ENCODE measurements at regions not wholly inside any gene's neighbourhood (a gene's known extent, or its start where the extent isn't known, plus 50 kb on each side); places are given as distances from the start of the nearest gene placed in this dataset.

DNA sequence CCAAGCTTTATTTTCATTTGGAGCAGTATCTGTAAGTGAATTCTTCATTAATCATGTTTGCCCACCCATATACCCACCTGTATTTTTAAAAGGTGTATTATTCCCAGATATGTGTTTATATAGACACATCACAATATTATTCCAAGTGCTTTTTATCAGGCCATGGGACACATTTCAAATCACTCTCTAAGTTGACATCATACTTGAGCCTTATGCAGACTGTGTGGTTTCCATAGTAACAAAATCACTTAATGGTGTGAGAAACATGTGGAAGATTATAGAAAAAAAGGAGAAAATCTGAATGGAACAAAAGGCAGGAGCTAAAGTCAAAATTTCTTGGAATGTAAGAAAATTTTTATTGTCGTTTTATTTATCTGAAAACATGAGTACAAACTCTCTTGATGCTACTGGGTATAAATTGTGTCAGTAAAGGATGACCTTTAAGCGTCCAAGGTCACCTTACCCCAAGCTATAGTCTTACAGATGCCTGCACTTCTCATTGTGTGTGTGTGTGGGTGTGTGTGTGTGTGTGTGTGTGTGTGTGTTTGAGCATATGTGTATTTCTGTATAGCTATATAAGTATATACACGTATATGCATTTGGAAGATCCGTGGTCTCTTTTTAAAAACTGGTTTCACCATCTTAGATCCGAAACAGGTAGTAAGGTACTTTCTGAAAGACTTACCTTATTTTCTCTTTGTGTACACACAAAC, 79.8 kb upstream of the CCN6 start:
- H3K4me3 ChIP-seq = no peak overlapping the region
- TF ChIP-seq POLR2A (IDR thresholded peaks at IDR 0.05) = no peak
- TF ChIP-seq, protein P1, sequence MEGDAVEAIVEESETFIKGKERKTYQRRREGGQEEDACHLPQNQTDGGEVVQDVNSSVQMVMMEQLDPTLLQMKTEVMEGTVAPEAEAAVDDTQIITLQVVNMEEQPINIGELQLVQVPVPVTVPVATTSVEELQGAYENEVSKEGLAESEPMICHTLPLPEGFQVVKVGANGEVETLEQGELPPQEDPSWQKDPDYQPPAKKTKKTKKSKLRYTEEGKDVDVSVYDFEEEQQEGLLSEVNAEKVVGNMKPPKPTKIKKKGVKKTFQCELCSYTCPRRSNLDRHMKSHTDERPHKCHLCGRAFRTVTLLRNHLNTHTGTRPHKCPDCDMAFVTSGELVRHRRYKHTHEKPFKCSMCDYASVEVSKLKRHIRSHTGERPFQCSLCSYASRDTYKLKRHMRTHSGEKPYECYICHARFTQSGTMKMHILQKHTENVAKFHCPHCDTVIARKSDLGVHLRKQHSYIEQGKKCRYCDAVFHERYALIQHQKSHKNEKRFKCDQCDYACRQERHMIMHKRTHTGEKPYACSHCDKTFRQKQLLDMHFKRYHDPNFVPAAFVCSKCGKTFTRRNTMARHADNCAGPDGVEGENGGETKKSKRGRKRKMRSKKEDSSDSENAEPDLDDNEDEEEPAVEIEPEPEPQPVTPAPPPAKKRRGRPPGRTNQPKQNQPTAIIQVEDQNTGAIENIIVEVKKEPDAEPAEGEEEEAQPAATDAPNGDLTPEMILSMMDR (IDR thresholded peaks at IDR 0.05) = no peak
- no peaks in the 10 kb centered on the region for H3K27me3 ChIP-seq
- no peaks in the 10 kb centered on the region for H3K36me3 ChIP-seq (ENCODE audit: low read depth, missing control alignments)
- no peak overlapping the region for H3K27ac ChIP-seq
- intact Hi-C loops (cut with DNase I; ENCODE audit: low total_unique reads) = no loop called here
- DNase-seq = no peak
- H3K9me3 ChIP-seq = no peaks in the 10 kb centered on the region
- H3K4me1 ChIP-seq = peaks cover 11% of the 10 kb centered on the region
- WGBS, 2 donors = 84 to 93% methylated on average over 5 of the region's 5 CpGs

DNA sequence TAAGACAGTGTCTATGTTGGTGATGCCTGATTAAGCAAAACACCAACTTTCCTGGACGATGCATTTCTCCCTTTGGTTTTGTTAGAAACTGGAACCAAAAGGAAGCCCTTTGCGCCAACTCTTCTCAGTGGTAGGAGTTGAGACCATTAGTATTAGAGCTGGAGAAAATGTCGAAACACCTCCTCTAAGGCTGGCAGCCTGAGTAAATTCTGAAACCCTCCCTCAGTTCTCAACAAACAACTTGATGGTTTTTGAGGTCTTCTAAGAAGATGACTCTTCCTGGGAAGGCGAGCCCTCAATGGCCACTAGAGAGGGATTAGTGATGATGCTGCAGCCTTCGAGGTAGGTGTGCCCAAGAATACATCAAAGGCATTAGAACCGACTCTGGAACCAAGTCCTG, 78.4 kb upstream of the CCN6 start:
- no peak overlapping the region for H3K4me3 ChIP-seq
- 90 to 96% methylated on average over 6 of the region's 6 CpGs for WGBS, 2 donors
- no peaks in the 10 kb centered on the region for H3K36me3 ChIP-seq (ENCODE audit: low read depth, missing control alignments)
- intact Hi-C loops (cut with DNase I; ENCODE audit: low total_unique reads) = no loop called here
- peaks cover 11% of the 10 kb centered on the region for H3K4me1 ChIP-seq
- no peak for DNase-seq
- no peak overlapping the region for H3K27ac ChIP-seq
- no peak for TF ChIP-seq POLR2A (IDR thresholded peaks at IDR 0.05)
- TF ChIP-seq, protein P1 (IDR thresholded peaks at IDR 0.05) = no peak
- H3K27me3 ChIP-seq = no peaks in the 10 kb centered on the region
- H3K9me3 ChIP-seq = no peaks in the 10 kb centered on the region

DNA sequence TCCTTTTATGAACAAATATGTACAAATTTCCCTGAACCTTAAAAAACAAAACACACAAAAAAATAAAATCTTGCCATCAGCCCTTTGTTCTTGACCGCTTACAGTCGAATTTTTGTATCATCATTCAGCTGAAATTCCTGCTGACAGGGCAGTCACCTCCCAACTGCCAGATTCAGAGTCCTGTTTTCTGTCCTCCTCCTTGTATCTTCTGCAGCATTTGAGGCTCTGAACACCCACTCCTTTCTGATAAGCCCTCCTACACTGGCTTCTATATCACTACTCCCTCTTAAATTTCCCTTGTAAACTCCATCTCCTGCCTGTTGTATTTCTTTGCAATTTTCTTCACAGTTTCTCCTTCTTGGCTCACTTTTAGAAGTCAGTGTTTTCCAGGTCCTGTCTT, 77.8 kb upstream of the CCN6 start:
- intact Hi-C loops (cut with DNase I; ENCODE audit: low total_unique reads) = no loop called here
- TF ChIP-seq, protein P1 (IDR thresholded peaks at IDR 0.05) = no peak
- TF ChIP-seq POLR2A (IDR thresholded peaks at IDR 0.05) = no peak
- no peak overlapping the region for H3K27ac ChIP-seq
- H3K9me3 ChIP-seq = no peaks in the 10 kb centered on the region
- no peak for DNase-seq
- no peak overlapping the region for H3K4me3 ChIP-seq
- H3K36me3 ChIP-seq (ENCODE audit: low read depth, missing control alignments) = no peaks in the 10 kb centered on the region
- peaks cover 14% of the 10 kb centered on the region for H3K4me1 ChIP-seq
- no peaks in the 10 kb centered on the region for H3K27me3 ChIP-seq
- WGBS, 2 donors = 49 to 72% methylated on average over 2 of the region's 2 CpGs

DNA sequence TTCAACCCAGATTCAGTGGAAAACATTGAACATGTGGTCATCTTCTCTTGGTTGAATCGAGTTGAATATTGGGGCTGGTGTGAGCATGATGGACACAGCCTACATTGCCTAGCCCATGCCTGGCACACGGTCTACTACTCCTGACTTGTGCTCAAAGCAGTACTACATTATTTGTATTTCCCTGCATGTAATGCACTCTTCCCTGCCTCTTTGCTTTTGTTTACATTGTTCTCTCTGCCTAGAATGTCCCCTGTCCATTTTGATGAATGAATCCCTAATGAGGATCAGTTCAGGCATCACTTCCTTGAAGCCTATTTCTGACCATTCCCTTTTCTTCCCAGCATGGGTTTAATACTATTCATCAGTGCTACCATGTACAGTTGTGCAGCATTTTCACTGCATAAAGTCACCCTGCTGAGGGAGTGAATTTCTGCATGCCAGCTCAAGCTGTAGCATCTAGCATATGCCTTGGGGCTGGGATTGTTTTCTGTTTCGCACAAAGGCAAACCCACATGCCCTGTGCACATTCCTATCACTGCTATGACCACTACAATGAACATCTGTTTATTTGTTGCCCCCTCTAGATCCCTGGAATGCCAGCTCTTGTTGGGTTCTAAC, 75.3 kb upstream of the CCN6 start:
- Histone ChIP-seq H3K27me3 (no peaks in the 10 kb centered on the region), H3K4me1 (peaks cover 11% of the 10 kb centered on the region), H3K4me3 (no peak overlapping the region), H3K36me3 (ENCODE audit: low read depth, missing control alignments) (no peaks in the 10 kb centered on the region), H3K9me3 (no peaks in the 10 kb centered on the region), H3K27ac (no peak overlapping the region)
- WGBS, 2 donors = 97 to 98% methylated on average over 3 of the region's 3 CpGs
- no peak for TF ChIP-seq POLR2A (IDR thresholded peaks at IDR 0.05)
- TF ChIP-seq, protein P1 (IDR thresholded peaks at IDR 0.05) = no peak
- intact Hi-C loops (cut with DNase I; ENCODE audit: low total_unique reads) = no loop called here
- no peak for DNase-seq

DNA sequence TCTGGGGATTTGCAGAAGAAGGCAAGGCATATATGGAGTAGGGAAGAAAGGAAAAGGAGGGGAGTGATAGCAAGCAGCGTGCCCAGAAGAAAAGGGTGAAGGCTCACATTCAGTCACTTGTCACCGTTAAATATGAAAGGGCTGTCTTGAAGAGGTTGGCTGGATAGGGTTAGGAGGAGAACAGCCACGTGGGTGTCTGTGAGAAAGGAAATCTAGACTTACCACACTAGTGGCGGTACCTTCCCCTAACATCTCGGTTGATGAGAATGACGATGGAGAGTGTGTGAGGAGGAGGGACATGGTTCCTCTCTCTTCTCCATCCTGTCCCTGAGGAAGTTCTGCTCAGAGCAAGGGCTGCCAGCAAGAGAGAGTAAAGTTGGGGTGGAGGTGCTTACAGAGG, 74.3 kb upstream of the CCN6 start:
- WGBS, 2 donors = 88 to 97% methylated on average over 6 of the region's 6 CpGs
- H3K4me1 ChIP-seq = peaks cover 11% of the 10 kb centered on the region
- no peaks in the 10 kb centered on the region for H3K9me3 ChIP-seq
- no peak for DNase-seq
- H3K36me3 ChIP-seq (ENCODE audit: low read depth, missing control alignments) = no peaks in the 10 kb centered on the region
- H3K27ac ChIP-seq = no peak overlapping the region
- H3K4me3 ChIP-seq = no peak overlapping the region
- TF ChIP-seq, protein P1 (IDR thresholded peaks at IDR 0.05) = no peak
- TF ChIP-seq POLR2A (IDR thresholded peaks at IDR 0.05) = no peak
- H3K27me3 ChIP-seq = no peaks in the 10 kb centered on the region
- intact Hi-C loops (cut with DNase I; ENCODE audit: low total_unique reads) = no loop called here

All from testis (tissue), 2 donors.